ENCODE measurements at regions not wholly inside any gene's neighbourhood (a gene's known extent, or its start where the extent isn't known, plus 50 kb on each side); places are given as distances from the start of the nearest gene placed in this dataset.

GRCh38 chr2:204437815-204438756 lies 107.2 kb upstream of the PARD3B start:
- ChIA-PET CTCF (no interaction called here), POLR2A (no interaction called here), RAD21 (ENCODE audit: low non-redundant PET in 1 of 2, low total read pairs in 2 of 2, uncharacterized antibody in 2 of 2, unreplicated experiment in 2 of 2) (no interaction called here)
- no peak overlapping the region for H3K9ac ChIP-seq (ENCODE audit: low read length)
- no peaks in the 10 kb centered on the region for H3K36me3 ChIP-seq (ENCODE audit: control insufficient read depth in 1 of 2, insufficient read depth in 2 of 2, low read length in 2 of 2)
- H3K9me2 ChIP-seq (ENCODE audit: insufficient read depth), result no peaks in the 10 kb centered on the region
- BruUV-seq (replicated peaks), result no TSS peak
- DNase-seq (ENCODE audit: low read depth, low spot score), result no peak
- no peaks in the 10 kb centered on the region for H3K79me2 ChIP-seq (ENCODE audit: insufficient read depth, low read length)
- no peaks in the 10 kb centered on the region for H3K9me3 ChIP-seq (ENCODE audit: control insufficient read depth in 1 of 2, insufficient read depth in 1 of 2, low read depth in 1 of 2, low read length in 2 of 2)
- no peaks in the 10 kb centered on the region for H3K27me3 ChIP-seq (ENCODE audit: insufficient read depth, low read length)
- H4K20me1 ChIP-seq (ENCODE audit: insufficient read depth), result no peaks in the 10 kb centered on the region
- H3K4me1 ChIP-seq (ENCODE audit: control insufficient read depth in 1 of 2, insufficient read depth in 2 of 2, low read length in 2 of 2), result no peaks in the 10 kb centered on the region
- no peak overlapping the region for H3K4me2 ChIP-seq (ENCODE audit: low read length)
- no peak for ATAC-seq
- H2AFZ ChIP-seq (ENCODE audit: low read depth, low read length, poor library complexity, severe bottlenecking), result no peak overlapping the region
- H3K27ac ChIP-seq (ENCODE audit: low read depth, low read length), result no peak overlapping the region
- intact Hi-C loops (cut with micrococcal nuclease), result no loop called here
- TF ChIP-seq SP1 (IDR thresholded peaks at IDR 0.05; ENCODE audit: low read depth) (no peak), TCF7L2 (IDR thresholded peaks at IDR 0.05; ENCODE audit: borderline replicate concordance, extremely low read depth, insufficient read depth, insufficient read length) (no peak), RAD21 (IDR thresholded peaks at IDR 0.05; ENCODE audit: low read depth) (no peak), EZH2 (IDR thresholded peaks at IDR 0.05) (no peak), ZNF274 (IDR thresholded peaks at IDR 0.05; ENCODE audit: low read depth, low read length) (no peak), REST (IDR thresholded peaks at IDR 0.05; ENCODE audit: low read depth) (no peak), FOSL1 (IDR thresholded peaks at IDR 0.05; ENCODE audit: low read depth) (no peak), SRF (IDR thresholded peaks at IDR 0.05; ENCODE audit: low read depth) (no peak), ZFX (IDR thresholded peaks at IDR 0.05) (no peak)
- H3K4me3 ChIP-seq (replicated peaks in 1 of 2; ENCODE audit: low read depth in 1 of 2, low read length in 2 of 2), result no peak overlapping the region
